ENCODE measurements at regions not wholly inside any gene's neighbourhood (a gene's known extent, or its start where the extent isn't known, plus 50 kb on each side); places are given as distances from the start of the nearest gene placed in this dataset.

GRCh38 chr2:5995832-5996231 is 303.6 kb downstream of the SOX11 start:
- TF ChIP-seq CTCF (IDR thresholded peaks at IDR 0.05; ENCODE audit: poor library complexity, severe bottlenecking) (no peak), EP300 (conservative IDR thresholded peaks at IDR 0.05; ENCODE audit: poor library complexity, severe bottlenecking) (no peak), EZH2 (IDR thresholded peaks at IDR 0.05; ENCODE audit: borderline replicate concordance, insufficient read depth, low read length, poor library complexity, severe bottlenecking) (no peak), REST (IDR thresholded peaks at IDR 0.05; ENCODE audit: borderline replicate concordance) (no peak), POLR2AphosphoS5 (IDR thresholded peaks at IDR 0.05) (no peak)

Data from neural cell (in vitro differentiated cells).